ENCODE measurements at regions not wholly inside any gene's neighbourhood (a gene's known extent, or its start where the extent isn't known, plus 50 kb on each side); places are given as distances from the start of the nearest gene placed in this dataset.

- no peak for DNase-seq
- no peak for TF ChIP-seq POLR2A (IDR thresholded peaks at IDR 0.05; ENCODE audit: low read length)
- TF ChIP-seq GATA1 (IDR thresholded peaks at IDR 0.05; ENCODE audit: low read depth, low read length): no peak
Observed at GRCh38 chr4:181503687-181504390, 739.4 kb upstream of the TENM3 start.

- TF ChIP-seq POLR2A (IDR thresholded peaks at IDR 0.05; ENCODE audit: low read length) (no peak), GATA1 (IDR thresholded peaks at IDR 0.05; ENCODE audit: low read depth, low read length) (no peak)
- no peak for DNase-seq
Observed at GRCh38 chr4:181504924-181505323, 738.3 kb upstream of the TENM3 start.

- no peak for TF ChIP-seq GATA1 (IDR thresholded peaks at IDR 0.05; ENCODE audit: low read depth, low read length)
- TF ChIP-seq POLR2A (IDR thresholded peaks at IDR 0.05; ENCODE audit: low read length): no peak
- no peak for DNase-seq
Observed at GRCh38 chr4:181507180-181507835, 735.9 kb upstream of the TENM3 start.

- no peak for TF ChIP-seq POLR2A (IDR thresholded peaks at IDR 0.05; ENCODE audit: low read length)
- TF ChIP-seq GATA1 (IDR thresholded peaks at IDR 0.05; ENCODE audit: low read depth, low read length): no peak
- no peak for DNase-seq
Observed at GRCh38 chr4:181507938-181508337, 735.3 kb upstream of the TENM3 start.

- no peak for TF ChIP-seq GATA1 (IDR thresholded peaks at IDR 0.05; ENCODE audit: low read depth, low read length)
- DNase-seq: no peak
Observed at GRCh38 chr4:181508601-181509000, 734.6 kb upstream of the TENM3 start.

GRCh38 chr4:181509073-181509472 lies 734.1 kb upstream of the TENM3 start:
- no peak for DNase-seq
- TF ChIP-seq POLR2A (IDR thresholded peaks at IDR 0.05; ENCODE audit: low read length) (no peak), GATA1 (IDR thresholded peaks at IDR 0.05; ENCODE audit: low read depth, low read length) (no peak)

- DNase-seq: no peak
Observed at GRCh38 chr4:181517491-181517890, 725.7 kb upstream of the TENM3 start.

GRCh38 chr4:181520790-181521189 lies 722.4 kb upstream of the TENM3 start:
- DNase-seq: no peak
- TF ChIP-seq GATA1 (IDR thresholded peaks at IDR 0.05; ENCODE audit: low read depth, low read length): no peak
- no peak for TF ChIP-seq POLR2A (IDR thresholded peaks at IDR 0.05; ENCODE audit: low read length)

More at GRCh38 chr4:181517491-181517890, 725.7 kb upstream of the TENM3 start:
- TF ChIP-seq GATA1 (IDR thresholded peaks at IDR 0.05; ENCODE audit: low read depth, low read length): no peak
- no peak for TF ChIP-seq POLR2A (IDR thresholded peaks at IDR 0.05; ENCODE audit: low read length)

- no peak for TF ChIP-seq POLR2A (IDR thresholded peaks at IDR 0.05; ENCODE audit: low read length)
- TF ChIP-seq GATA1 (IDR thresholded peaks at IDR 0.05; ENCODE audit: low read depth, low read length): no peak
Observed at GRCh38 chr4:181523973-181524372, 719.2 kb upstream of the TENM3 start.

GRCh38 chr4:181524499-181524898 lies 718.7 kb upstream of the TENM3 start:
- TF ChIP-seq POLR2A (IDR thresholded peaks at IDR 0.05; ENCODE audit: low read length): no peak
- TF ChIP-seq GATA1 (IDR thresholded peaks at IDR 0.05; ENCODE audit: low read depth, low read length): no peak
- DNase-seq: no peak

More at GRCh38 chr4:181523973-181524372, 719.2 kb upstream of the TENM3 start:
- no peak for DNase-seq

- DNase-seq: no peak
- TF ChIP-seq POLR2A (IDR thresholded peaks at IDR 0.05; ENCODE audit: low read length): no peak
- no peak for TF ChIP-seq GATA1 (IDR thresholded peaks at IDR 0.05; ENCODE audit: low read depth, low read length)
Observed at GRCh38 chr4:181525634-181526033, 717.6 kb upstream of the TENM3 start.

- DNase-seq: peak; percentile 26 to 62
- no peak for TF ChIP-seq POLR2A (IDR thresholded peaks at IDR 0.05; ENCODE audit: low read length)
- no peak for TF ChIP-seq GATA1 (IDR thresholded peaks at IDR 0.05; ENCODE audit: low read depth, low read length)
Observed at GRCh38 chr4:181528570-181529184, 714.5 kb upstream of the TENM3 start.

- DNase-seq: no peak
- no peak for TF ChIP-seq POLR2A (IDR thresholded peaks at IDR 0.05; ENCODE audit: low read length)
Observed at GRCh38 chr4:181529537-181529936, 713.7 kb upstream of the TENM3 start.

- no peak for DNase-seq
- TF ChIP-seq POLR2A (IDR thresholded peaks at IDR 0.05; ENCODE audit: low read length) (no peak), GATA1 (IDR thresholded peaks at IDR 0.05; ENCODE audit: low read depth, low read length) (no peak)
Observed at GRCh38 chr4:181536196-181536746, 706.9 kb upstream of the TENM3 start.

All from erythroblast (primary cell).